ENCODE measurements at regions not wholly inside any gene's neighbourhood (a gene's known extent, or its start where the extent isn't known, plus 50 kb on each side); places are given as distances from the start of the nearest gene placed in this dataset.

GRCh38 chr17:79338604-79339003, 264.0 kb downstream of the ENGASE start:
- DNase-seq, result no peak

GRCh38 chr17:79338152-79338551, 263.5 kb downstream of the ENGASE start:
- no peak for DNase-seq

- no peak for DNase-seq
These were observed 262.4 kb downstream of the ENGASE start for GRCh38 chr17:79337053-79337452.

GRCh38 chr17:79335456-79335855, 260.8 kb downstream of the ENGASE start:
- DNase-seq, result no peak

DNA sequence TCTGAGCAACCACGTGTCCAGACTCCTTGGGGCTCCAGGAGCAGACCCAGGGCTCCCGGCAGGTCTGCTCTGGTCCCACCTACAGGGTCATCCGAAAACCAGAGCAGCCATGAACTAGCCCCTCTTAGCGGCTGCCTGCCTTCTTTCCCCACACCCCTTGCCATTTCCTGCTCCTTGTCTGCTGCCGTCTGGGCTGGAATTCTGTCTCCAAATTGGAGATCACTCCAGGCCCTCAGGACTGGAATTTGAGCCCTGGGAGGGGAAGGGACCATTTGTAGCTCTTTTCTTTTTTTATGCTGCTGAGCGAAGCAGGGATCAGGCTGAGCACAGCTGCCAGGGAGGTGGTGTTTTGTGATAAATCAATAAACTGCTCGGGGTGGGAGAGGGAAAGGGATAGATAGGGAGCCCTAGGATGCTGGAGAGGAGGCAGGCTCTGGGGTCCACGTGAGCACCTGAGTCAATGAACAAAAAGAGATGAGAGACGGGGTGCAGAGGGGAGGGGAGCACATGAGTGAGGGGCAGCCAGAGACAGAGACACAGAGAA, 257.5 kb downstream of the ENGASE start:
- no peak for DNase-seq

DNA sequence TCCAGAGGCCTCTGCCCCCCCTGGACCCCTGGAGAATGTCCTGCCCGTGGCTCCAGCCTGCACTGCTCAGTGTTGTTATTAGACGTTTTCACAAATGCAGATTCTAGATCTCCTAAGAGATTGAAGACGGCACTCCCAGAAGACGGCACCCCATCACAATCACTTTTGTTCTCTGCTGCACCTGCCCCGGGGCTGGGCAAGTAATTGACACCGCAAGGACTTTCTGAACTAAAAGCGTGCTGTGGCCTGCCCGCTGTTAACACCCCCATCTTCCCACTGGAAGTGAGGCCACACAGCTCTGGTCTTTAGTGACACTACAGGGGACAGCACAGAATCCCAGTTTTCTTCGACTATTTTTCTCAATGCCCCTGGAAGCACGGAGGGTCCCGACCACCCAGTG, 256.9 kb downstream of the ENGASE start:
- DNase-seq, result no peak

DNA sequence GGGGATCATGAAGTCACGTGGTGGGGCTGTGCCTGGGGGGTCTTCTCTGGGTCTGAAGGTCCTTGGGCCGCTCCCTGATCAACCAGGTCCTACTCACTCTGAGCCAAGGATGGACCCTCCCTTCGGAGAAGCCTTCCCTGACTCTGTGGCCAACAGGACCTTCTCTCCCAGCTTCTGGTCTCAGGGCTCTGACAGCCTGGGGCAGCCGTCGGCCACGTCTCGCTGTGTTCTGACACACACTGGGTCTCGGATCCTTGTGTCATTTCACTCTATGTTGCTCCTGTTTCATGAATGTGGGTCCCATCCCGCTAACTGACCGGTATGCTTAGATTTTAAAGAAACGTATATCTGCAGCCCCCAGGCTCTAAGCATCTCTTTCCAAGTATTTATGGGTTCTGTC, 256.1 kb downstream of the ENGASE start:
- no peak for DNase-seq

- no peak for DNase-seq
These were observed 255.6 kb downstream of the ENGASE start for GRCh38 chr17:79330229-79330628.

- DNase-seq, result no peak
These were observed 252.2 kb downstream of the ENGASE start for GRCh38 chr17:79326814-79327213.

DNA sequence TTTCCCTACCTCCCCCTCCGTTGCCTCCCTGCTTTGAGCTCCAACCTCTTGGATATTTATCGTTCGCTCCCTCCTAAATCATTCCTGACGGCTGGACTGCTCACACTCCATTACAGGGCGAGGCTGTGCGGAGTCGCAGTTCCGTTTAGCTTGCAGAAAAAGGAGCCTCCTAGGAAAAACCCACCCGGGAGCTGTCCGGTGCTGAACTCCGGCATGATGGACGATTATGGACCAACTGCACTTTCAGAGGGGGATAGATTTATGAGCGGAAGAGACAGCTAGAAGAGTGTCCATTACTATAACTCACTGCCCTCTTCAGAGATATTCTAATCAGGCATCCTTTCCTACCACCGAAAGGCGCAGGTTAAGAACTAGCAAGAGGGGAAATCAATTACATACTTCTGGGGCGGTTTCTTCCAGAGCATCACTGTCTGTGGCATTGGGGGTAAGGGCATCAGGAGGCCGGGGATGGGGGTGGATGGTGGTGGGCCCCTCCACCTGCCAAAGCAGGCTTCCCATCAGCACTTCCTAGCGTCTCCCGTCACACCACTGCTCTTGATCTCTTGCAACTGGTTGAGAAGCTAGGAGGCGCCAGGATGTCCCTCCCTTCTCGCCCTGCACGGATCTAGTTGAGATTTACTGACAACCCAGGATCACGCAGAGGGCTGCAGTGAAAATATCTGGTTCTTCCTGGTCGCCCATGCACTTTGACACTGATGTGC, 251.2 kb downstream of the ENGASE start:
- no peak for DNase-seq

DNA sequence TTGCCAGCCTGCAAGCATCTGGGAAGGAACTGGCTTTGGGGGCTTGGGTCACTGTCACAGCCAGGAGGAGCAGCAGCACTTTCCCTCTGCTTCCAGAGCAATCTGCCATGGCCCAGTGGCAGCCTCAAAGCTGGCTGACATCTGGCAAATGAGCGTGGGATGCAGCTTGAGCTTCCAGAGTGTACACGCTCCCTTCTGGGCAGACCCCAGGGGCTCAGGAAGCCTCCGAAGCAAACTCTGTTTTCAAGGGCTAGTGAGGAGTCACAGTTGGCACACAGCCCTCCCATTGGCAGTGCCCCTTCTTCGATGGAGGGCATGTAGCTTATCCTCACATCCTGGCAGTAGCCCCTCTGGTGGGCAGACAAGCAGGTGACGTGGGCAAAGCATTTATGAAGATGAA, 249.6 kb downstream of the ENGASE start:
- no peak for DNase-seq

- DNase-seq, result no peak
These were observed 248.9 kb downstream of the ENGASE start for GRCh38 chr17:79323566-79323965.

- DNase-seq, result no peak
These were observed 247.8 kb downstream of the ENGASE start for GRCh38 chr17:79322211-79323123.

DNA sequence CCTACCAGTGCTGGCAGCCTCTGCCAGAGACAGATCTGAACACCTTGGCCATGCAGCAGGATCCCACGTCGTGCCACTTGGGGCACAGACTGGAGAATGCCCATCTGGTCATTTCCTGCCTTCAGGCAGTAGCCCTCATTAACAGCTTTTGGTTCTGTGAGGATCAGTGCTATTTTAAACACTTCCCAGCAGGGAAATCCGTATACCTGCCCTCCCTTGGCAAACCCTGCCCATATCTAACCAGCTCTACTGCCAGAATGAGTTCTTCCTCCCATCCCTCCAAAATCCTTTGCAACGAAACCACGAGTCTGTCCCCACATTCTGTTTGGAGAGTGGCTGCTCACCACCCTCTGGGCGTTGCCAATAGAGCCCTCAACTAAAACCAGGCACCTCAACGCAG, 245.7 kb downstream of the ENGASE start:
- DNase-seq, result no peak

DNA sequence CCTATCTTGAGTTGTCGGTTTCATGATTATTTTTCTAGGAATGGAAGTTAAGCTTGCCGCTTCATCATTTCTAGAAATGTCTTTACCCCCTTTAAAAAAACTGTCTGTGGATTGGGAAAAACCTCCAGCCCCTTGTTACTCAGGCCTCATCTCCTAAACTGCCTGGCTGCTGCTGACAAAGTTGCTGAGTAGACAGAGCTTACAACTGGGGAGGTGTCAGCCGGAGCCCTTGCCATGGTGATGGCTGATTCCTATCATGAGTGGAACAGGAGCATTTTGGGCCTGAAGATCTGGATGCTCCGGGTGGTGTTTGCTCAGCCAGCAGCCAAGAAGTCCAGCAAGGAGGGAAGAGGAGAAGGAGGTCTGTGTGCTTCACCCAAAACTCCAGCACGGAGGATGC, 243.3 kb downstream of the ENGASE start:
- no peak for DNase-seq

DNA sequence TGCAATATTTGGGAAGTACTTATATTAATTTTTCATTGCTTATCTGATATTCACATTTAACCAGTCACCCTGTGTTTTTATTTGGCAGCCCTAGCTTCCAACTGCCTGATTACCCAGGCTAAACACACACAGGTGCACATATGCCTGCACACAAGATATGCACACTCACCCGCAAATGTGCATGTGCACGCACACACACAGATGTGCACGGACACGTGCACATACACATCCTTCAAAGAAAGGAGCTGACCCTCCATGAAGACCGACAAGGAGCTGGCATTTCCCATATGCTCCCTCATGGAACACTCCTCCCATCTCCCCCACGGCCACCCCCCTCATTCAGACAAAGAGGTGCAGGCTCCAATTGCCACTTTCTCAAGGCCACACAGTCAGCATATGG, 242.2 kb downstream of the ENGASE start:
- no peak for DNase-seq

DNA sequence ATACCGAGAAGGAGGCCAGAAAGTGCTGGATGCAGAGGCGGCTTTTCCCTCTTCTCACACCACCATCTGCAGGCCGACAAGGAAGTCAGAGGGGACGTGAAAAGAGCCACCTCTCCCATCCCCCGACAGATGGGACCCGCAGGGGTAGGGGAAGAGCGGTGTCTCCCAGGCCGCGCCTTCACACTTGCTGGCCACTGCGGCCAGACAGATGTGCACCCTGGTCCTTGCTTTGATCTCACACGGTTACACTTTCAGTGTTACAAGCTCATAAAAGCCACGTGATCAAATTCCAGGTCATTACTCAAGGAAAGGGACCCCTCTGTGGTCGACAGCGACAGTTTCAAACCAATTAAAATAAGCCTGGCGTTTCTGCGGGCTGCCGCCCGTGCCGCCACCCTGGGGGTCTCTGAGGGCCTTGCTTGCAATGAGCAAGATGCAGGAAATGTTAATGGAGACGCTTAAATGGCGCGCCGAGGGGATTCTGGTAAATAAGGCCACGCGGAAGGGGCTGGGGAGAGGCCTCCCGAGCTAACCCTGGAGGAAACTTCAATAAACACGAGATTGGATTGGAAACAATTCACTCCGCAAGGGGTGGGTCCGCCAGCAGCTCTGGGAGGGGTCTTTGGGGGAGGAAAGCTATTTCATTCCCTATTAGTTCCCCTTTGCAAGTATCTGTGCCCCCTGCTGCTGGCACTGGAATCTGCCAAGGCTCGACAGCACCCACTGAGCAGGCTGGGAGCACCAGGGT, 240.9 kb downstream of the ENGASE start:
- no peak for DNase-seq

- no peak for DNase-seq
These were observed 240.2 kb downstream of the ENGASE start for GRCh38 chr17:79314617-79315357.

DNA sequence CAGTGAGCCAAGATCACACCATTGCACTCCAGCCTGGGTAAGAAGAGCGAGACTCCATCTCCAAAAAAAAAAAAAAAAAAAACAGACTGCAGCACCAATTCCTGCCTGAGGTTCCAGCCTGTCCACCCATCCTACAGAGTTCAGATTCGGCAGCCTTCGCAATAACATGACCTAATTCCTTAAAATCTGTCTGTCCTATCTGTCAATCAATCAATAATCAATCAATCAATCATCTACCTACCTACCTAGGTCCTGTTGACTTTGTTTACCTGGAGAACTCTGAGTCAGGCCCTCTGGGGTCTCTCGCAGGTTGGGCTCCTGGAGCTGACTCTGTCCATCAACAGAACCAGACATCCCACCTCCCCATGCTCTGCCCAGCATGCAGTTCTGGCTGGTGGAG, 236.7 kb downstream of the ENGASE start:
- no peak for DNase-seq

- DNase-seq, result peak; percentile 83
These were observed 232.0 kb downstream of the ENGASE start for GRCh38 chr17:79306424-79307318.

GRCh38 chr17:79305768-79306423, 231.3 kb downstream of the ENGASE start:
- DNase-seq, result no peak
